K562 (cell line): ENCODE measurements at regions not wholly inside any gene's neighbourhood (a gene's known extent, or its start where the extent isn't known, plus 50 kb on each side); places are given as distances from the start of the nearest gene placed in this dataset.

Experiments
- BRF2 ChIP-seq: IDR thresholded peaks from 3 replicates; pipeline ENCODE4 v1.6.1; 2011; ENCODE audit warnings: borderline replicate concordance, mild to moderate bottlenecking; ENCODE audit not compliant: insufficient read length, insufficient read depth
- CBX3 ChIP-seq, 2 experiments: IDR thresholded peaks; 1 replicate in 1 of 2; 2 replicates in 1 of 2; pipeline ENCODE4 v1.6.1; 2012; ENCODE audit warnings: inconsistent platforms in 2 of 2, low read length in 2 of 2, borderline replicate concordance in 1 of 2, control low read depth in 1 of 2
- CREB5 ChIP-seq: fragments of 250-450 bp; sonication (Bioruptor Pico); IDR thresholded peaks from 2 replicates; pipeline ENCODE4 v1.5.0; 2020; ENCODE audit warnings: mild to moderate bottlenecking
- DNMT1 ChIP-seq: fragments of 450-650 bp; IDR thresholded peaks from 2 replicates; pipeline ENCODE4 v1.6.1; 2016; ENCODE audit warnings: antibody characterized with exemption, mild to moderate bottlenecking
- ILK ChIP-seq: fragments of 450-650 bp; IDR thresholded peaks from 2 replicates; pipeline ENCODE4 v1.6.1; 2016; ENCODE audit warnings: missing genetic modification characterization, low read depth, mild to moderate bottlenecking, missing compliant biosample characterization, moderate library complexity, borderline replicate concordance
- RB1 ChIP-seq: fragments of 450-650 bp; IDR thresholded peaks from 2 replicates; pipeline ENCODE4 v1.6.1; 2017; ENCODE audit warnings: low read depth, mild to moderate bottlenecking
- SOX6 ChIP-seq: fragments of 450-650 bp; IDR thresholded peaks from 2 replicates; pipeline ENCODE4 v1.6.1; 2014; ENCODE audit warnings: mild to moderate bottlenecking
- TARDBP ChIP-seq: fragments of 450-650 bp; IDR thresholded peaks from 2 replicates; pipeline ENCODE4 v1.6.1; 2016
- ZMIZ1 ChIP-seq, 2 experiments: fragments of 150-350 bp in 1 of 2; IDR thresholded peaks; 2 replicates each; pipeline ENCODE4 v1.6.1; 2012 to 2016; ENCODE audit warnings: low read depth in 2 of 2, low read length in 2 of 2, mild to moderate bottlenecking in 1 of 2, moderate library complexity in 1 of 2
- ZNF76 ChIP-seq: fragments of 250-450 bp; sonication (Bioruptor Pico); IDR thresholded peaks from 2 replicates; pipeline ENCODE4 v1.4.0; 2020; ENCODE audit warnings: mild to moderate bottlenecking, moderate library complexity, borderline replicate concordance
- TF ChIP-seq, protein P1 (sequence below): IDR thresholded peaks from 2 replicates; pipeline ENCODE4 v1.6.1; 2011; ENCODE audit warnings: borderline replicate concordance, low read depth, mild to moderate bottlenecking, moderate library complexity, low read length; ENCODE audit not compliant: insufficient read depth, poor library complexity, severe bottlenecking
- TF ChIP-seq, protein P2 (sequence below): fragments of 250-450 bp; sonication (Bioruptor Pico); IDR thresholded peaks from 2 replicates; pipeline ENCODE4 v1.9.0; 2021; ENCODE audit warnings: mild to moderate bottlenecking, inconsistent platforms

DNA sequence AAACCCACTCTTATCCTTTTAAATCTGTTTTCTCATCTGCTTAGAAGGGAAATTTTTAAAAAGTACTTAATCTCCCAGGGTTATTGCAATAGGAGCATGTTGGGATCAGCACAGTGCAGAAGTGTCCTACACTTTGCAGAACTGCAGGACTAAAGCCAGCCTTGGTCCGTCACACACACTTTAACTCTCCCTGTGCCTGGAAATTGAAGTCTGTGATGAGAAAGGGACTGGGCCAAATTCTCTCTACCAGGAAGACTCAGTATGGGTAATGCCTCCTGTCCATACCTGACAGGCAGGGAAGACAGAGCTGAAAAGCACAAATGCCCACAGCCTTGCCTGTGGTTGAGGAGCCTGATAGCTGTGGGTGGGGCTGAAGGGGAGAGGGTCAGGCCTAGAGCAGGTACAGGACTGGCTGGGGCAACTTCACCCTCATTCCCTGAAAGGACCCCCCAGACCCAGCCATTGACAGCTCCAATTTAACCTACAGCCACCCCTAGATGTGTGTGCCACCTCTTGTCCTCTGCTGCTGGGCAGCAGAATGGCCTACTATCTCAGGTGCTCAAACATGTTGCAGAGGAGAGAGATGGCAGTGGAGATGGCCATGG lies 377.2 kb upstream of the KLHL29 start (continued):
- TF ChIP-seq CREB5 (no peak), ILK (tag) (no peak), ZNF76 (no peak), ZMIZ1 (IDR thresholded peaks at IDR 0.05; ENCODE audit: low read depth in 2 of 2, low read length in 2 of 2) (no peak), SOX6 (no peak), DNMT1 (no peak), CBX3 (IDR thresholded peaks at IDR 0.05; ENCODE audit: borderline replicate concordance in 1 of 2, low read length in 2 of 2) (no peak), BRF2 (no peak), TARDBP (no peak), RB1 (no peak)
- TF ChIP-seq, protein P1, sequence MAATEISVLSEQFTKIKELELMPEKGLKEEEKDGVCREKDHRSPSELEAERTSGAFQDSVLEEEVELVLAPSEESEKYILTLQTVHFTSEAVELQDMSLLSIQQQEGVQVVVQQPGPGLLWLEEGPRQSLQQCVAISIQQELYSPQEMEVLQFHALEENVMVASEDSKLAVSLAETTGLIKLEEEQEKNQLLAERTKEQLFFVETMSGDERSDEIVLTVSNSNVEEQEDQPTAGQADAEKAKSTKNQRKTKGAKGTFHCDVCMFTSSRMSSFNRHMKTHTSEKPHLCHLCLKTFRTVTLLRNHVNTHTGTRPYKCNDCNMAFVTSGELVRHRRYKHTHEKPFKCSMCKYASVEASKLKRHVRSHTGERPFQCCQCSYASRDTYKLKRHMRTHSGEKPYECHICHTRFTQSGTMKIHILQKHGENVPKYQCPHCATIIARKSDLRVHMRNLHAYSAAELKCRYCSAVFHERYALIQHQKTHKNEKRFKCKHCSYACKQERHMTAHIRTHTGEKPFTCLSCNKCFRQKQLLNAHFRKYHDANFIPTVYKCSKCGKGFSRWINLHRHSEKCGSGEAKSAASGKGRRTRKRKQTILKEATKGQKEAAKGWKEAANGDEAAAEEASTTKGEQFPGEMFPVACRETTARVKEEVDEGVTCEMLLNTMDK: no peak
- TF ChIP-seq, protein P2, sequence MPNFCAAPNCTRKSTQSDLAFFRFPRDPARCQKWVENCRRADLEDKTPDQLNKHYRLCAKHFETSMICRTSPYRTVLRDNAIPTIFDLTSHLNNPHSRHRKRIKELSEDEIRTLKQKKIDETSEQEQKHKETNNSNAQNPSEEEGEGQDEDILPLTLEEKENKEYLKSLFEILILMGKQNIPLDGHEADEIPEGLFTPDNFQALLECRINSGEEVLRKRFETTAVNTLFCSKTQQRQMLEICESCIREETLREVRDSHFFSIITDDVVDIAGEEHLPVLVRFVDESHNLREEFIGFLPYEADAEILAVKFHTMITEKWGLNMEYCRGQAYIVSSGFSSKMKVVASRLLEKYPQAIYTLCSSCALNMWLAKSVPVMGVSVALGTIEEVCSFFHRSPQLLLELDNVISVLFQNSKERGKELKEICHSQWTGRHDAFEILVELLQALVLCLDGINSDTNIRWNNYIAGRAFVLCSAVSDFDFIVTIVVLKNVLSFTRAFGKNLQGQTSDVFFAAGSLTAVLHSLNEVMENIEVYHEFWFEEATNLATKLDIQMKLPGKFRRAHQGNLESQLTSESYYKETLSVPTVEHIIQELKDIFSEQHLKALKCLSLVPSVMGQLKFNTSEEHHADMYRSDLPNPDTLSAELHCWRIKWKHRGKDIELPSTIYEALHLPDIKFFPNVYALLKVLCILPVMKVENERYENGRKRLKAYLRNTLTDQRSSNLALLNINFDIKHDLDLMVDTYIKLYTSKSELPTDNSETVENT (CRISPR knock-in tag): no peak
